ENCODE measurements at regions not wholly inside any gene's neighbourhood (a gene's known extent, or its start where the extent isn't known, plus 50 kb on each side); places are given as distances from the start of the nearest gene placed in this dataset.

DNA sequence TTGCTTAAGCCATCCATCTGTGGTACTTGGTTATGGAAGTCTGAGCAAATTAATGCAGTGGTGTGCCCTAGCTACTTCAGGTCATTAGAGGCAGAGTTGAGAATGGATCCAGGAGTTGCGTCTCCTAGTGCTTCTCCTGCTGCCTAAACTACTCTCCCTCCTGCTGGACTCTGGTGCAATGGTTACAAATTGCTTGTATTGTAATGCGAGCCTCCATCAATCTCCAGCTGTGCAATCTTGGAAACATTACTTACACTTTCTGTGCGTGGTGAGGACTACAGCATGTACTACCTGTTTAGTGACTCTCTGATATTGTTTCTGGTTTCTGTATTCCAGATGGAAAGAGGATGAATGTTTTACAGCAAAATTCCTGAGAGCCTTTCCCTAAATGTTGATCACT, 119.0 kb upstream of the CYRIA start:
- H3K4me3 ChIP-seq (ENCODE audit: low read length in 3 of 3): no peak overlapping the region
- H3K36me3 ChIP-seq (ENCODE audit: control insufficient read depth in 2 of 3, insufficient read depth in 3 of 3, low read length in 3 of 3): no peaks in the 10 kb centered on the region
- DNase-seq (no peak), FAIRE-seq (no peak)
- no peaks in the 10 kb centered on the region for H3K9me3 ChIP-seq (ENCODE audit: control insufficient read depth in 2 of 3, insufficient read depth in 1 of 3, low read length in 3 of 3)
- no peaks in the 10 kb centered on the region for H3K27me3 ChIP-seq (ENCODE audit: control insufficient read depth, insufficient read depth, low read length)
- no peaks in the 10 kb centered on the region for H3K4me1 ChIP-seq (ENCODE audit: control insufficient read depth in 2 of 3, insufficient read depth in 2 of 3, low read depth in 1 of 3, low read length in 3 of 3)
- intact Hi-C loops (cut with DNase I): no loop called here
- H3K27ac ChIP-seq (ENCODE audit: low read depth in 2 of 2, low read length in 2 of 2): no peak overlapping the region
- TF ChIP-seq, protein P1, sequence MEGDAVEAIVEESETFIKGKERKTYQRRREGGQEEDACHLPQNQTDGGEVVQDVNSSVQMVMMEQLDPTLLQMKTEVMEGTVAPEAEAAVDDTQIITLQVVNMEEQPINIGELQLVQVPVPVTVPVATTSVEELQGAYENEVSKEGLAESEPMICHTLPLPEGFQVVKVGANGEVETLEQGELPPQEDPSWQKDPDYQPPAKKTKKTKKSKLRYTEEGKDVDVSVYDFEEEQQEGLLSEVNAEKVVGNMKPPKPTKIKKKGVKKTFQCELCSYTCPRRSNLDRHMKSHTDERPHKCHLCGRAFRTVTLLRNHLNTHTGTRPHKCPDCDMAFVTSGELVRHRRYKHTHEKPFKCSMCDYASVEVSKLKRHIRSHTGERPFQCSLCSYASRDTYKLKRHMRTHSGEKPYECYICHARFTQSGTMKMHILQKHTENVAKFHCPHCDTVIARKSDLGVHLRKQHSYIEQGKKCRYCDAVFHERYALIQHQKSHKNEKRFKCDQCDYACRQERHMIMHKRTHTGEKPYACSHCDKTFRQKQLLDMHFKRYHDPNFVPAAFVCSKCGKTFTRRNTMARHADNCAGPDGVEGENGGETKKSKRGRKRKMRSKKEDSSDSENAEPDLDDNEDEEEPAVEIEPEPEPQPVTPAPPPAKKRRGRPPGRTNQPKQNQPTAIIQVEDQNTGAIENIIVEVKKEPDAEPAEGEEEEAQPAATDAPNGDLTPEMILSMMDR (IDR thresholded peaks at IDR 0.05; ENCODE audit: borderline replicate concordance, extremely low read depth, insufficient read depth): no peak
- H3K9ac ChIP-seq (ENCODE audit: low read length in 3 of 3): no peak overlapping the region

DNA sequence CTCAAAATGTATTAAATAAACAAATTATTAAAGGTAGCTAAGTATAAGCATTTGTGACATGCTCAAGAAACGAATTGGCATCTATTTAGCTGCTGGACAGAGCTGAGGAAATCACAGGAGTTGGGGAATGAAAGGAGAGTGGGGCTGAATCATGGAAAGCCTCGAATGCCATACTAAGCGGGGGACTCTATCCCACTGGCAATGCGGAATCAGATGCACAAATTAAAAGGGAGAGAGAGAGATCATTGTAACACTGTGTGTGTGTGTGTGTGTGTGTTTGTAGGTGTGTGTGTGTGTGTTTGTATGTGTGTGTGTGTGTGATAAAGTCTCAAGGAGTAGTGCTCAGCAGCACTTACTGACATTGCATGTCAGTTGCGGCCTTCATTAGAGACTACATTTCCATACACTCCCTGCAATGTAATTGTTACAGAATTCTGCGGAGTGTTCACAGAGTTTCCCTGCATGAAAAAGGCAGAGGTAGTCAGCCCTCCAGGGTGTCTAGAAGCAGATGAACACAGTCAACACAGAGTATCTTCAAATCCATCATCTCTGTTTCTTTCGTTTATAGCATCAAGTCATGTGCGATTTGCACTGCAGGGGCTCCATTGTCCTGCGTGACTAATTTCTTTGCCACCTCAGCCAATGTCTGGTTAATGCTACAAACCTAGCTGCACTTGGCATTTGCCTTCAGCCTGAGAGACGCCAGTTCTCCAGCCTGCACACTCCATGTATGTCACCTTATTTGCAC, 111.7 kb upstream of the CYRIA start:
- TF ChIP-seq, protein P1 (IDR thresholded peaks at IDR 0.05; ENCODE audit: borderline replicate concordance, extremely low read depth, insufficient read depth): no peak
- H3K9me3 ChIP-seq (ENCODE audit: control insufficient read depth in 2 of 3, insufficient read depth in 1 of 3, low read length in 3 of 3): no peaks in the 10 kb centered on the region
- FAIRE-seq (no peak), DNase-seq (no peak)
- H3K36me3 ChIP-seq (ENCODE audit: control insufficient read depth in 2 of 3, insufficient read depth in 3 of 3, low read length in 3 of 3): no peaks in the 10 kb centered on the region
- no peaks in the 10 kb centered on the region for H3K27me3 ChIP-seq (ENCODE audit: control insufficient read depth, insufficient read depth, low read length)
- intact Hi-C loops (cut with DNase I): loop anchor here (10.0 kb wide), 1 partner anchor 888 kb away; no protein-coding TSS in a partner anchor
- H3K4me3 ChIP-seq (ENCODE audit: low read length in 3 of 3): no peak overlapping the region
- H3K27ac ChIP-seq (ENCODE audit: low read depth in 2 of 2, low read length in 2 of 2): no peak overlapping the region
- no peak overlapping the region for H3K9ac ChIP-seq (ENCODE audit: low read length in 3 of 3)
- H3K4me1 ChIP-seq (ENCODE audit: control insufficient read depth in 2 of 3, insufficient read depth in 2 of 3, low read depth in 1 of 3, low read length in 3 of 3): no peaks in the 10 kb centered on the region

DNA sequence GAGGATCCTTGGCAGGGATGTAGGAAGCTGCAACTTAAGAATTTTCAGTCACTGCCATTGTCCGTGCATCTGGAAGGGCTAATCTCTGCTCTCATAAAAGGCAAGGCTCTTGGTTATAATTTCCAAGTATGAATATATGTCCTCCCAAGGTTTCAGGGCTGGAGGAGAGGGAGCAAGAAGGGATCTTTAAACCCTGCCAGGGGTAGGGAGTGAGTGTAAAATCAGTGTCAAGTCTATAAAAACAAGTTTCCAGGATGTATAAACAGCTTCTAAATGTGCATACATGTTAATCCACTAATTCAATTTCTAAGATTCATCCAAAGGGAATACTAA, 110.2 kb upstream of the CYRIA start:
- Histone ChIP-seq H3K36me3 (ENCODE audit: control insufficient read depth in 2 of 3, insufficient read depth in 3 of 3, low read length in 3 of 3) (no peaks in the 10 kb centered on the region), H3K9ac (ENCODE audit: low read length in 3 of 3) (no peak overlapping the region), H3K27ac (ENCODE audit: low read depth in 2 of 2, low read length in 2 of 2) (no peak overlapping the region), H3K4me3 (ENCODE audit: low read length in 3 of 3) (no peak overlapping the region), H3K27me3 (ENCODE audit: control insufficient read depth, insufficient read depth, low read length) (no peaks in the 10 kb centered on the region), H3K4me1 (ENCODE audit: control insufficient read depth in 2 of 3, insufficient read depth in 2 of 3, low read depth in 1 of 3, low read length in 3 of 3) (no peaks in the 10 kb centered on the region), H3K9me3 (ENCODE audit: control insufficient read depth in 2 of 3, insufficient read depth in 1 of 3, low read length in 3 of 3) (no peaks in the 10 kb centered on the region)
- no peak for FAIRE-seq
- TF ChIP-seq, protein P1 (IDR thresholded peaks at IDR 0.05; ENCODE audit: borderline replicate concordance, extremely low read depth, insufficient read depth): no peak
- intact Hi-C loops (cut with DNase I): loop anchor here (10.0 kb wide), 1 partner anchor 889 kb away; no protein-coding TSS in a partner anchor
- no peak for DNase-seq
